ENCODE measurements at regions not wholly inside any gene's neighbourhood (a gene's known extent, or its start where the extent isn't known, plus 50 kb on each side); places are given as distances from the start of the nearest gene placed in this dataset.

GRCh38 chr21:16071761-16072160 is 342.0 kb downstream of the USP25 start:
- TF ChIP-seq CTCF (IDR thresholded peaks at IDR 0.05) (no peak), POLR2AphosphoS5 (IDR thresholded peaks at IDR 0.05) (no peak), POLR2A (IDR thresholded peaks at IDR 0.05) (no peak), EP300 (IDR thresholded peaks at IDR 0.05) (no peak)

Measured in suprapubic skin (tissue), 4 donors.